GM06990 (cell line): ENCODE measurements at regions not wholly inside any gene's neighbourhood (a gene's known extent, or its start where the extent isn't known, plus 50 kb on each side); places are given as distances from the start of the nearest gene placed in this dataset.

ENCODE experiments used
- DNase-seq: peaks from one replicate; pipeline ENCODE4 v3.0.0-alpha.2; 2011; ENCODE audit not compliant: insufficient read length; ENCODE audit errors: extremely low read depth
- H3K27me3 ChIP-seq: replicated peaks from 2 replicates; pipeline ENCODE4 v1.6.0; 2011; ENCODE audit warnings: low read length; ENCODE audit not compliant: control insufficient read depth, insufficient read depth
- H3K36me3 ChIP-seq: 2 replicates; pipeline ENCODE4 v1.5.1; 2011; ENCODE audit warnings: low read length; ENCODE audit not compliant: control insufficient read depth, insufficient read depth
- H3K4me3 ChIP-seq: replicated peaks from 2 replicates; pipeline ENCODE4 v1.5.1; 2011; ENCODE audit warnings: low read depth, mild to moderate bottlenecking, control low read depth, low read length
- CTCF ChIP-seq: IDR thresholded peaks from 2 replicates; pipeline ENCODE4 v1.5.1; 2011; ENCODE audit warnings: low read length, control low read depth, mild to moderate bottlenecking, inconsistent platforms; ENCODE audit not compliant: insufficient read depth, poor library complexity, severe bottlenecking

GRCh38 chr10:57628592-57629284 lies 639.0 kb downstream of the IPMK start:
- Histone ChIP-seq H3K4me3 (no peak overlapping the region), H3K27me3 (no peaks in the 10 kb centered on the region), H3K36me3 (no peaks in the 10 kb centered on the region)
- no peak for TF ChIP-seq CTCF
- DNase-seq: no peak

- H3K27me3 ChIP-seq: no peaks in the 10 kb centered on the region
- no peak for DNase-seq
- H3K36me3 ChIP-seq: no peaks in the 10 kb centered on the region
- H3K4me3 ChIP-seq: no peak overlapping the region
- no peak for TF ChIP-seq CTCF
Measured at GRCh38 chr10:57627642-57628178, 640.0 kb downstream of the IPMK start.

DNA sequence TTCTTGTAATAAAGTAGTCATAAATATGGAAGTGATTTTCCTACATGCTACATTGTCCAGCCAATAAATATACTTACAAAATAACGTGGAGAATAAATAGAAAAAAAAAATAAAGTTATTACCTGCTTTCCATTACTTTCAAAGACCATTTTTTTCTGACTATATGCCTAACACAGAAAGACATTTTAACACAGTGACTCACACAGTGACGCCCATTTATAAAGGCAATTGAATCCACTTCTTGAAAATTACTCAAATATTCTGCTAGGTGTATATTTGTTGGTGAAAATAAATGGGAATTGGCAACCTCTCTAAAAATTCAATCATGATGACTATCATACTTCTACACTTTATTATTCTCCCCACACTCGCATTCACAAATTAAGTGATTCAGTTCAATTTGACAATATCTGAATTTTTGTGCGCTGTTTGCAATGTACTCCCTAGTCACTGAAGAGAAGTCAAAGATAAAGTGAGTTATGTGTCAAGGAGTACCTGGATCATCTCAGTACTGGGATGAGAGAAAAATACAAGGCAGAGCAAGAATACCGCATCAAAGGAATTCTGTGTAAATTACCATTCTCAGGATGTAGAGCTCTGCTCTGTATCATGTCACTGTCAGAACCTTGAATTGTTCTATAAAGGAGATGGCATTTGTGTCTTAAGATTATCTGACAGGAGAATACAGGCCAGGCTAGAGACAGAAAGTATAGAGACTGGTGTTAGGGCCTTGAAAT lies 642.7 kb downstream of the IPMK start:
- H3K27me3 ChIP-seq: no peaks in the 10 kb centered on the region
- H3K4me3 ChIP-seq: no peak overlapping the region
- TF ChIP-seq CTCF: no peak
- no peak for DNase-seq
- no peaks in the 10 kb centered on the region for H3K36me3 ChIP-seq

GRCh38 chr10:57624066-57624465 lies 643.6 kb downstream of the IPMK start:
- no peak overlapping the region for H3K4me3 ChIP-seq
- no peak for DNase-seq
- no peaks in the 10 kb centered on the region for H3K36me3 ChIP-seq
- H3K27me3 ChIP-seq: no peaks in the 10 kb centered on the region
- no peak for TF ChIP-seq CTCF

GRCh38 chr10:57621466-57621865 lies 646.2 kb downstream of the IPMK start:
- H3K4me3 ChIP-seq: no peak overlapping the region
- DNase-seq: no peak
- no peaks in the 10 kb centered on the region for H3K36me3 ChIP-seq
- no peaks in the 10 kb centered on the region for H3K27me3 ChIP-seq
- TF ChIP-seq CTCF: no peak
